ENCODE measurements at regions not wholly inside any gene's neighbourhood (a gene's known extent, or its start where the extent isn't known, plus 50 kb on each side); places are given as distances from the start of the nearest gene placed in this dataset.

DNA sequence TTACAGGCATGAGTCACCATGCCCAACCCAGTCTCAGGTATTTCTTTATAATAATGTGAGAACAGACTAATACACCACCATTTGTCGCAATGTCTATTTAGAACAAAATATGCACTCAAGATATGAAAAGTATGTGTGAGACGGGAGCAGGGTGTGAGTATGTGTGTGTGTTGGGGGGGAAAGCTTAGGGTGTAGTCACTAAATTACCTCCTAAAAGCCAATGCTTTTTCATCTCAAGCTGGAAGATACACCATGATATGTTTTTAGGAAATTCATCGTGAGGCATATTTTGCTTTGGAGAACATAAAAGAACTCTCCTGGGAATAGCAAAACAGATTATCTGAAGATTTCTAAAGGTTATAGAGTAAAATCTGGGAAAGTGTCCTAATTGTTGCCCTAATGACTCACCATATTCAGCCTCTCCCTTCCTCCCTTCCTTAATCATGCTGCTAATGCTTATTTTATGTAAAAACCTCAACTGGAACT is 262.7 kb downstream of the PDHA2 start:
- DNase-seq = no peak

DNA sequence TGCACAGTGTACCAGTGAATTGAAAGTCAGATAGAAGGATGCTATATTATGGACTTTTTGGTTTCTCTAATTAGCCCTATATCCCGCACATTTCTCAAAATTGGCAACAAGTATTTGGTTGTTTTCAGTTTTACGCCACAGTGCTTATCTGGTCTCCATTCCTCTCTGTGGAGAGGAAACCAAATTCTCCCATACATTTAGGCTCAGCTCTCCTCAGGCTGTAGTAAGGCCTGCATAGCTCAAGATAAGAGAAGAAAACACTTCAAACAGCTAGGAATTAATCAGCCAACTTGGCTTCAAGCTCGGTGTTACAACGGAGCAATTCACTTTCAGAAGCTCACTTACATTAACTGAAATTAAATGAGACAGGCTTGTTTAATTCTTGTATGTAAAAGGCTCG is 263.2 kb downstream of the PDHA2 start:
- DNase-seq = peak; percentile 91

DNA sequence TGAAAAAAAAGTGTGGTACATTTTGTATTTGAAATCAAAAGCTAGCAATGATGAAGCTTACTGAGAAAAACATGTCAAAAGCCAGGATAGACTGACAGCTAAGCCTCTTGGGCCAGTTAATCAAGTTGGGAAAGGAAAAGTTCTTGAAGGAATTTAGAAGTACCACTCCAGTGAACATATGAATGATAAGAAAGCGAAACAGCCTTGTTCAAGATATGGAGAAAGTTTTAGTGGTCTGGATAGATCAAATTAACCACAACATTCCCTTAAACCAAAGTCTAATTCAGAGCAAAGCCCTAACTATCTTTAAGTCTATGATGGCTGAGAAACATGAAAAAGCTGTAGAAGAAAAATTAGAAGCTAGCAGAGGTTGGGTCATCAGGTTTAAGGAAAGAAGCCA is 268.3 kb downstream of the PDHA2 start:
- DNase-seq = no peak

DNA sequence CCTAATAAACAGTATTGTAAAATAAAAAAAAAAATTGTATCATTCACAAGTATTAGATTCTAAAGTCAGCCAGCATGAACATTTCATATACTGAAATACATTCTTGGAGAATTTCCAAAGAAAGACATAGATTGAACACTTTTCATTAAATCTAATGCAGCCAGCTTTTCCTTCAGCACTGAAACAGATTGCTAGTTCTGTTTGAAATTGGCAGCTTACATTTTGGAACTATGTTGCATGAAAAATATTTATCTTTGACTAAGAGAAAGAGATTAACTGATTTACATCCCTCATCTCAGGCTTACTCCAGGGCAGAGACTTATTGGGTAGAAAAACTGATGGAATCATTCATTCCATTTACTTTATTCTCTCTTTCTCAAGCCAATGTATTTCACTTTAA is 272.7 kb downstream of the PDHA2 start:
- DNase-seq = no peak

DNA sequence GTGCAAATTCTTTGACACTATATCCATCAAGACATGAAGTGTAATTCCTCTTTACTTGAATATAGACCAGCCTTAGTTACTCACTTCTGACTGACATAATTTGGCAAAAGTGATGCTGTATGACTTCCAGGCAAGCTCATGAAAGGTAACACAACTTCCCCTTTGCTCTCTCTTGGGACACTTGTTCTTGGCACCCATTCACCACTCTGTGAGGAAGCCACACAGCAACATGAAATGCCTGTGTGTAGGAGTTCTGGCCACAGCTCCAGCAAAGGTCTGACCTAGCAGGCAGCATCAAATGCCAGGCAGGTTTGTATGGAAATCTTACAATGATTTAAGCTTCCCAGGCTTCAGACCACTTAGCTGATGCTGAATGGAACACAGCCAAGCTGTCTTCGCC is 280.3 kb downstream of the PDHA2 start:
- no peak for DNase-seq

DNA sequence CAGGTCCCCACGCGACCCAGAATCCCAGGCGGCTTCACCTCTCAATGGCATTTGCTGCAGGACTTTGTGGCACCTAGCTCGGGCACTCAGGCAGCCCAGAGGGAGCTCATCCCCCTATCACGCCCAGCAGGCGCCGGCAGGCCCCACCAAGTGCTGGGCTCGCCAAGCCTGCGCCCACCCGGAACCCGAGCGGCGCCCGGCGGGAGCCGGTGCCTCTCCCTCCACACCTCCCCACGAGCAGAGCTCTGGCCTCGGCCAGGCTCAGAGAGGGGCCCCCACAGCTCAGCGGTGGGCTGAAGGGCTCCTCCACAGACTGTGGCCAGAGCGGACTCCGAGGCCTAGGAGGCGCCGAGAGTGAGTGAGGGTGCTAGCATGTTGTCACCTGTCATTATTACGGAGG is 286.3 kb downstream of the PDHA2 start:
- no peak for DNase-seq

DNA sequence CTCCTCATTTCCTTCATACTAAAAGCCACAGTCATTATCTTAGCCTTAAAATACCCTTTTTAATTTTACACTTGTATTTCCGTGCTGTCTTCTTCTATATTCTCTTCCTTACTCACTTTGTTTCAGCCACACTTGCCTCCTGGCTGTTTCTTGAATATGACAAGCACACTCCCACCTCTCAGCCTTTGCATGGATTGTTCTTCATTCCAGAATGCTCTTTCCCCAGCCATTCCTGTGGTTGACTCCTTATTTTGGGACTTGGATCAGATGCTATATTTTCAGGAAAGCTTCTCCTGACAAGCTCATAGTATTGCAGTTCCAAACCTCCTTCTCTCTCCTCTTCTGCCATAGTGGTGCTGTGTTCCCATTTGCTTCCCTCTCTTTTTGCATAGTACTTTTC is 291.3 kb downstream of the PDHA2 start:
- no peak for DNase-seq

DNA sequence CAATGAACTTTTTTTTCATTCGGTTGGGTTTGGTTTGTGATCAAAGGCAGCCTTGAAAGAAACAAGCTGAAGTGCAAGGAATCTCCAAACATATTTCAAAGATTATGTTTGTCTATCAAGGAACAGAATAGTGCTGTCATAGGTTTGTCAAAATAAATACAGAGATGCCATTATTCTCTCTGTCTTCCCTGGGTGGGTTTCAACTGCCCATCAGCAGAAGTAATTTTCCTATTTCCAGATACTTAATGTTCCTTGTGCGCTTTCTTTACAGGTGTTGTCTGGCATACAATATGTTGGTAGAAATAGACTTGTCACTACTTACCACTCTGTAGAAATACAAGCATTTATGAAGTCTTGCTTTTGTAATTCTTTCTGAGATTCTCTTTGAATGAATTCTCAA is 294.9 kb downstream of the PDHA2 start:
- no peak for DNase-seq

DNA sequence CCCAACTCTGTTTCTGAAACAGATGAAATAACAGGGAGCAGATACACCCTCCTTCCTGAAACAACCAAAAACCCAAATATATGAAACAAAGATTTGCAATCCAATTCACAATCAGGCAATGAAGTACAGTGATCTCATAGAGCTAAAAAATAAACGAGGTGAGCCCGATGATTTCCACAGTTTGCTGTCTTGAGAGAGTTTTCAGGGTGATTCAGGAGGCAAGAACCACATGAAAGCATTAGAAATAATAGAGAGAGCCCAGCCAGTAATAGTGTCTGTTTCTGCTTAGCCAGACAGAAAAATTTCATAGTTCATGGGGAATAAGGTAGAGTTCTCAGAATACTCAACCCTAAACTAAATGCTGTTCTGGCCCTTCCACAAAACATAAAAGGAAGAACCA is 296.2 kb downstream of the PDHA2 start:
- no peak for DNase-seq

DNA sequence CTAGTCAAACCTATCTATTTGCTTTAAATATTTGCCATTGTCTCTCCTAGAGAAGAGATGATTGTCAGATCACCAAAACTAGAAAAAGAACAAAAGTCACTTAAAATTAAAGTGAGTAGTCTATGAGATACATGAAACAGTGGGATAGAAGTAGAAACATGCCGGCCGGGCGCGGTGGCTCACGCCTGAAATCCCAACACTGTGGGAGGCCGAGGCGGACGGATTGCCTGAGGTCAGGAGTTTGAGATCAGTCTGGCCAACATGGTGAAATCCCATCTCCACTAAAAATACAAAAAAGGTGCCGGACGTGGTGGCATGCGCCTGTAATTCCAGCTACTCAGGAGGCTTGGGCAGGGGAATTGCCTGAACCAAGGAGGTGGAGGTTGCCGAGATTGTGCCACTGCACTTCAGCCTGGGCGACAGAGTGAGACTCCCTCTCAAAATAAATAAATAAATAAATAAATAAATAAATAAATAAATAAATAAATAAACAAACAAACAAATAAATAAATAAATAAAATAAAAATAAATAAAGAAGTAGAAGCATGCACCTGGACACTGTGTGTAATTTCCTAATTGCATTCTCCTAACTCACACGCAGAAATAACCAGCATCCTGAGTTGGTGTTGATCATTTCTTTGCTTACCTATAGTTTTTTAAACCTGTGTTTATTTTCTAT is 299.5 kb downstream of the PDHA2 start:
- no peak for DNase-seq

DNA sequence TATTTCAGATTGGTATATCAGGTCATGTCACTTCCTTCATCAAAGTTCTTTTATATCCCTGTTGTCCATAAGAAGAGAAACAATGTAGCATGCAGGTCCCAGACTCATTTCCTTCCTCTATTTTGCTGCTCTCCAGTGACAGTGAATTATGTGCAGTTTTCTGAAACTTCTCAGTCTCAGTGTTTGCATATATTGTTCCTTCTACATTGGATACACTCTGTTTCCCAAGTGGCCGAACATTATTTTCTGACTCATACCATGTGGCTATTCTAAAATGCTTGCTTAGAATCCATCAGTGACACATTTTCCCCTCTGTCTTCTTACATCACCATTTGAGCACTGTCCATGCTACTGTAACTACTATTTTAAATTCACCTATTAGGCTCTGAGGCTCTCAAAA is 305.7 kb downstream of the PDHA2 start:
- DNase-seq = no peak

DNA sequence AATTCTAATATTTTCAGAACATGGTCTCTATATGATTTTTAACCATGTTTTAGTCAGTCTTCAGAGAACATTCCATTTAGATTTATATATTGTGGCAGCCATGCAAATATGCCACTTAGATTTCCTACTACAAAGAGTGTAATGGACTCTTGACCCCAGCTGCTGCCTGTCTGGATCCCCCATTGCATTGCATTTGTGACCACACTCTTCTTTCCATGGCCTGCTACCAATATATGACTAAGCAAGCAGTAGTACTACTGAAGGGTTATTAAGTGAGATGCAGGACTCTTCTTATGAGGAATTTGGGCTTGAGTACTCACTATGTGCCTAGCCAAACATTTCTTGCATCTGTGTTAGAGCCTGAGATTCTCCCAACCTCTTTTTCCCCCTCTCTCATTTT is 306.8 kb downstream of the PDHA2 start:
- DNase-seq = no peak

DNA sequence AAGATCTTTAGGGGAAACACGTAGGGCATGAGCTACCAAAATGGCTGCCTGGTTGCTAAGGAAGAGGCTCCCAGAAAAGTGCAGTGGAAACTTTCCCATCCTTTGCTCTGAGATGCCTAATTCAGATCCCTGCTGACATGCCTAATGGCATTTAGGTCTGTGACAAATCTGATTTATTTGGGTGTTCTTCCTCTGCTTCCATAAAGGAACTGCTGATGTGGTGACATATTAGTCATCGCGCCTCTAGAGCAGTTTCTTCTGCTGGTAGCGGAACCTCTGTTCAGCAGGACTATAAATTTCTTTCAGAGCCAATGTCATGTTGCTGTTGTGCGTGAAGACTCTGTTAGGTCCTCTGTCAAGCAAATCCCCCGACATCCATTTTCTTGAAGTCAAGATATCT is 310.0 kb downstream of the PDHA2 start:
- DNase-seq = no peak

DNA sequence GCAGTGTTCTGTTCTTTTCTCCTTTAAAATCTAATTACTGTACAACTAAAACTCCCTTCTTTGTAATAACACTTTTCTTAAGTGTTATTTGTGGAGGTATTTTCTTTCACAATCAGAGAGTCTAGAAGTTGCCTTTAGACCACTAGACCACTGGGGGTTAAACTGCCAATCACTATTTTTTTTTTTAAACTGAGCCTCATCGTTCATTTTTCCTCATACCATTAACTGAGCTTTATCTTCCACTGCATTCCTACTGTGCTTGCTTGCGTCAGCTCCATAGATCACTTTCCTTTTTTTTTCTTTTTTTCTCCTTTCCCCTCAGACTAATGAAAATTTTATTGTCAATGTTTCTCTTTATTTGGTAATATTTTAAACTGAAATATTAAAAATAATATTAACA is 310.6 kb downstream of the PDHA2 start:
- no peak for DNase-seq

DNA sequence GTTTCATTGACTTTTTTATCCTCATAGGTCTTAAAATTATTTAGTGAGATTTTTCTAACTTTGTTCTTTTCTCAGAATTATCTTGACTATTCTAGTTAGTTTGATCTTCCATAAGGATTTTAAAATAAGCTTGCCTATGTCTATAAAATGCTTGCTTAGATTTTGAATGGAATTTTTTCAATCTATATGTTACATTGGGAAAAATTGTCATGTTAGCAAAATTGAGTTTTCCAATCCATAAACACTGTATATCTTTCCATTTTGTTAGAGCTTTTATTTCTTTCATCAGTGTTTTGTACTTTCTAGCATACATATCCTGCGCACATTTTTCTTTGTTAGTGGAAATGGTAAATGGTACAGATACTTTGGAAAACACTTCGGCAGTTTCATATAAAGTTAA is 312.9 kb downstream of the PDHA2 start:
- DNase-seq = no peak

DNA sequence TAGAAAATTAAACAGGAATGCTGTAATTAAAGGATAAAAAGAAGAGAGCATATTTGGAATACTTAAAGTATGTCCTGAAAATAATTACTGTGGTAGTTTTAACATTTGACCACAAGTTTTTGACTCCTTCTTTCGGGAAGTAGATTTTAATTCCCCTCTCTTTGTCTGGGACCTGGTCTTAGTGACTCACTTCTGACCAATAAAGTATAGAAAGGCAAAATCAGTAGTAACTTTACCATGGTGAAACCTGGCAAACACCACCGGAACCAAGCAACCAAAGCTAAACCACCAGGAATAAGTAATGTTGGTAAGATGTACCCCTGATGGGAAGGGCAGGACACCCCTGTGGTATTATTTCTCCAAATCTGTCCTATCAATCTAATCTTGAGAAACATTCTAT is 314.8 kb downstream of the PDHA2 start:
- DNase-seq = no peak

DNA sequence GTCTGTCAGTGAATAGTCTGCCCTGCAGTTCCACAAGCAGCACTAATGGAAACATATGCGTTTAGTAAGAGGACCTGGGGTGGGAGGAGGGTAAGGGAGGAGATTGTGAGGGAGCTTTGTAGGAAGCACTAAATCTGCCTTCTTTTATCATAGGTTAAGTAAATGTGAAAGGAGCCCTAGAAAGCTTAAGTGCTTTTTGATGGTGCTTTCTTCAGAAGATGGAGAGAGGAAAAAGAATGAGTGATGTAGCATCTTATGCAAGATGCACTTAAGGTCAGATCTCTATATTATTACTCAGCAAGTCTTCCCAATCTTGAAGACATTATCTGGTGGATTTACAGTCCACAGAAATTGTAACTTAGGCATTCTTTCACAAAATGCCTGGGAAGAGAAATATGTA is 322.7 kb downstream of the PDHA2 start:
- DNase-seq = no peak

DNA sequence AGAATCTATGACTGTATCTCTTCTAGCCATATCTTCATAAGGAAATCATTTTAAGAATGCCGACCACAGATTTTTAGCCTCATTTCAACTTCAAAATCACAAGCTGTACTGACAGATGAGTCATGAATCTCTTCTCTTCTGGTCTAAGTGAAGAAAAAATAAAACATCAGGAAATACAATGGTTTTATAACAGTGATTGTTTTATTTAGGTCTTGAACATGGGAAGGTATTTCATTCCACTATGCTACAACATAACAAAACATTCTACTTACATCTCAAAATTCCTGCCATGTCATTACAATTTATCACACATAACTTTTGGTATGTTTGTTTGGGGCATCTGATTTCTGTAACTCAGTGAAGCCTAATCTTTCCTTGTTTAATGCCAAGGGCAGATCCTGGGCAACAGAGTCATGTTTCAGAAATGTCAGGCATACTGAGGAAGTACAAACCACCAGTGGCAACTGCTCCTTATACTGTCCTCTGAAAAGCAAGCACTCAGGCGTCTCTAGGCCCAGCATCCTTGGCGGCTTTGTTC is 325.0 kb downstream of the PDHA2 start:
- no peak for DNase-seq

DNA sequence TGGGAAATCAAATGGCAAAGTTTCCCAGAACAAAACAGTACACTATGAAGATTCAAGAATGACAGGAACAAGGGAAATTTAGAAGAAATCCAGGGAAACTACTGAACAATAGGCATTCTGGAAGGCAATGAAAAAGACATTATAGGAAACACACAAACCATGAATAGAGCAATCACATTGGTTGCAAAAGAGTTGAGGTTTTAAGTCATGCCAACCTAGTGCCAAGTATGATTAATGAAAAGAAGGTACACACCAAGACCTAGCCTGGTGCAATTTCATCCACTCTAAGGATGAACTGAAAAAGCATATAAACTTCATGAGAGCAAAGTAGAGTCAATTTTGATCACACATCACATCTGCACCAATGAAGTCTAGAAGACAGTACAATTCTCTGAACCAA is 326.9 kb downstream of the PDHA2 start:
- no peak for DNase-seq

DNA sequence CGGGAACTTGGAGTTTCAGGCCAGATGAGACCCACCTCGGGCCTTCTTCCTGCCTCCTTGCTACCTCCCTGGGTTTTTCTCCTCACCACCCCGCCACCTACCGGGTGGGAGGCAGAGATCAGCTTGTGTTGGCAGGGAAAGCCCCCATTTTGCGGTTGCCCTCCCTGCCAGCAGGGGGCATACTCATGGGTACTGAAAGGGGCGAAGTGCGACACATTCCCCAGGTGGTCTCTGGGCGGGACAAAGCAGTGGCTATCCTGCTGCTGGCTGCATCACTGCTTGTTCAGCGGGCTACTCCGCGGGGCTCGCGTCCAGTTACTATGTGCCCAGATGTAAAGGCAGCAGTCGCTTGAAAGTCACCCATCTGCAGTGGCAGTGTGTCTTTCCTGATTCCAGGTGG is 330.3 kb downstream of the PDHA2 start:
- no peak for DNase-seq

DNA sequence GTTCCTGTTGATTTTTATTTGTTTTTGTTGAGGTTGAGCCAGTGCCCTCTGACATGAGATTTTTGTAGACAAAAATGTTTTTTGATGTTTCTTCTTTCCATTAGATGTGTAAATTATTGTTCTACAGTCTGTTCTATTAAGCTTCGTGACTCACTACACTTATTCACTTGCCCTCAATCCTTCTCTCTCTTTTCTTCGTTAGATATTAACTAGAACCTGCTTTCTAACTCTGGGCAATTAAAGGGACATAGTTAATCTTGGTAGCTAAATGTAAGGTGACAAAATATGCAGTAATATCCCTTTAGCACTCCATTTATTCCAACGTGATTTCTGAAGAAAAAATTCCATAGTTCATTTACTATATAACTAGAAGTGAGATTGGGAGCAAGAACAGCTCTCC is 333.9 kb downstream of the PDHA2 start:
- DNase-seq = no peak

DNA sequence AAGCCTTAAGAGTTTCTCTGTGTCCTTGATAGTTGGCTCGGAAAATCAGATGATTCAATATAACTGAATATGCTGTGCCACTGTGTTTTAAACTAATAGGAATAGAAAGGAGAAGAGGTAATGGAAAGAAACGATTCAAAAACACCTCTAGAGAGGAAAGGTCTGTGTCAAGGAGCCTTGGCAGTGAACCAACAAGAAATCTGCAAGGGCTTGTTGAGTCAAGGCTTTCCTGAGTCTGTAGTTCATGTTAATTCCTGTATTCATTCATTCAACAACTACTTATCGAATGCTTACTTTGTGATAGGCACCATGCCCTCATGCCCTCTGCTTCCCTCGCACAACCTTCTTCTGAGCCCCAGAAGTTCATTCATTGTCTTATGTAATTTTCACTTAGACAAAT is 336.0 kb downstream of the PDHA2 start:
- no peak for DNase-seq

DNA sequence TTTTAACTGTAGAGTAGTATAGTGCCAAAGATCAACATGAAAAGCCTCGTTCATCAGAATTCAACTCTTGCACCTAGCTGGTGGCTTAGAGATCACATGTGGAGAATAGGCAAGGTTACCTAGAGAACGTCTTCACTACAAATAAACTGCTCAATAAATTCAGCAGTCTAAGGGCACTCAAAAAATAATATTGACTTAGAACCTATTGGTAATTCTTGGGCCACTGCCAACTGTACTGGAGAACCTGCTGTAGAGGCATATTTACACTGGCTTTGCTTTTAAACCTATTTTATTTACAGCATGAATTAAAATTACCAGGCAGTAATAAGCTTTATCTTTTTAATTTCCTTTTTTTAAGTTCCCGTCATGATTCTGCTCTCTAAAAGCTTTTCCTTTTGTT is 343.7 kb downstream of the PDHA2 start:
- no peak for DNase-seq

DNA sequence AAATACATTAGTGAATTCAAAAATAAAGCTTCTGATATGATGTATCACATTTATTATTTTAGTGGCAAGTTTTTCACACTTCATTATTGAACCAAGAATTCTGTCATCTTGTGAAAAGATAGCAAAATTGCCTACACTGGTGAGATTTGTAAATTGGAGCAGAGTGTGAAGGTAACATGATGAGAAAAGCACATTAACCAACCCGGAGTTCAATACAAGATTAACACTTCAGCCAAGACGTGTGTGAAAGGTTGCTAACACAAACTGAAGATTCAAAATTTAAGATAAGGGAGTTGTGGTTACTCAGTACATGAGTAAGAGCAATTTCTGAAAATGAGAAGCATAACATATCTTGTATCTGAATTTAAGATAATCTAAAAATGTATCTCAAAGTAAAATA is 346.7 kb downstream of the PDHA2 start:
- DNase-seq = peak; percentile 42

DNA sequence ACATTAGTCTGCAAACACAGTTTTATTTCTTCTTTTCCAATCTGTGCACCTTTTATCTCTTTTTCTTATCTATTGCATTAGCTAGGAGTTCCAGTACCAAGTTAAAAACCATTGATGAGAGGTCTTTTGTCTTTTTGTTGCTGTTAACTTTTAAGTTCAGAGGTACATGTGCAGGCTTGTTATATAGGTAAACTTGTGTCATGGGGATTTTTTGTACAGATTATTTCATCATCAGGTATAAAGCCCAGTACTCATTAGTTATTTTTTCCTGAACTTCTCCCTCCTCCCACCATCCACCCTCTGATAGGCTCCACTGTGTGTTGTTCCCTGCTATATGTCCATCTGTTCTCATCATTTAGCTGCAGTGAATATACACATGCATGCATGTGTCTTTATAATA is 349.9 kb downstream of the PDHA2 start:
- DNase-seq = no peak

Measured in OCI-M1 (cell line).